ENCODE measurements at regions not wholly inside any gene's neighbourhood (a gene's known extent, or its start where the extent isn't known, plus 50 kb on each side); places are given as distances from the start of the nearest gene placed in this dataset.

- no peaks in the 10 kb centered on the region for H3K79me2 ChIP-seq (ENCODE audit: low read length)
- no peaks in the 10 kb centered on the region for H3K4me1 ChIP-seq (ENCODE audit: insufficient read depth, low read length)
- intact Hi-C loops (cut with micrococcal nuclease) = no loop called here
- no peak for ATAC-seq
- ChIA-PET CTCF (no interaction called here), POLR2A (ENCODE audit: unreplicated experiment) (no interaction called here)
- TF ChIP-seq CTCF (conservative IDR thresholded peaks at IDR 0.05; ENCODE audit: low read depth, low read length) (no peak), EZH2phosphoT487 (IDR thresholded peaks at IDR 0.05; ENCODE audit: borderline replicate concordance, low read length) (no peak), EZH2 (IDR thresholded peaks at IDR 0.05; ENCODE audit: low read length, unreplicated experiment) (no peak)
- H2AFZ ChIP-seq (ENCODE audit: low read length) = no peak overlapping the region
- no peaks in the 10 kb centered on the region for H3K9me3 ChIP-seq (ENCODE audit: low read length)
- no peak overlapping the region for H3K4me2 ChIP-seq (ENCODE audit: low read length)
- no peaks in the 10 kb centered on the region for H3F3A ChIP-seq (ENCODE audit: low read length, unreplicated experiment)
- BruUV-seq (replicated peaks) = no TSS peak
- H4K20me1 ChIP-seq (ENCODE audit: low read length) = no peaks in the 10 kb centered on the region
- no peak overlapping the region for H3K4me3 ChIP-seq (ENCODE audit: low read length)
- peaks cover 7% of the 10 kb centered on the region; the same call in 1 of the 2 replicates for H3K27me3 ChIP-seq (ENCODE audit: low read length)
- DNase-seq = no peak
- no peak overlapping the region for H3K9ac ChIP-seq (ENCODE audit: low read length)
- H3K27ac ChIP-seq (ENCODE audit: low read length) = no peak overlapping the region
- no peaks in the 10 kb centered on the region for H3K9me2 ChIP-seq (replicated peaks; ENCODE audit: low read length)
- no peaks in the 10 kb centered on the region for H3K36me3 ChIP-seq (ENCODE audit: low read depth, low read length)
These were observed 649.9 kb upstream of the RAB6C start for GRCh38 chr2:129329574-129329973.

GRCh38 chr2:129330504-129330903 is 649.0 kb upstream of the RAB6C start:
- H3K9me2 ChIP-seq (replicated peaks; ENCODE audit: low read length) = no peaks in the 10 kb centered on the region
- intact Hi-C loops (cut with micrococcal nuclease) = no loop called here
- no peak overlapping the region for H3K4me3 ChIP-seq (ENCODE audit: low read length)
- no peaks in the 10 kb centered on the region for H3K36me3 ChIP-seq (ENCODE audit: low read depth, low read length)
- no peaks in the 10 kb centered on the region for H4K20me1 ChIP-seq (ENCODE audit: low read length)
- no peak overlapping the region for H3K4me2 ChIP-seq (ENCODE audit: low read length)
- H3F3A ChIP-seq (ENCODE audit: low read length, unreplicated experiment) = no peaks in the 10 kb centered on the region
- ChIA-PET POLR2A (ENCODE audit: unreplicated experiment) (no interaction called here), CTCF (no interaction called here)
- no peaks in the 10 kb centered on the region for H3K9me3 ChIP-seq (ENCODE audit: low read length)
- DNase-seq (no peak), ATAC-seq (no peak)
- no peak overlapping the region for H3K9ac ChIP-seq (ENCODE audit: low read length)
- BruUV-seq (replicated peaks) = no TSS peak
- no peak for TF ChIP-seq EZH2phosphoT487 (IDR thresholded peaks at IDR 0.05; ENCODE audit: borderline replicate concordance, low read length)
- no peak for TF ChIP-seq EZH2 (IDR thresholded peaks at IDR 0.05; ENCODE audit: low read length, unreplicated experiment)
- no peak for TF ChIP-seq CTCF (conservative IDR thresholded peaks at IDR 0.05; ENCODE audit: low read depth, low read length)
- no peak overlapping the region for H2AFZ ChIP-seq (ENCODE audit: low read length)
- peaks cover 7% of the 10 kb centered on the region; the same call in 1 of the 2 replicates for H3K27me3 ChIP-seq (ENCODE audit: low read length)
- no peaks in the 10 kb centered on the region for H3K4me1 ChIP-seq (ENCODE audit: insufficient read depth, low read length)
- no peak overlapping the region for H3K27ac ChIP-seq (ENCODE audit: low read length)
- H3K79me2 ChIP-seq (ENCODE audit: low read length) = no peaks in the 10 kb centered on the region

DNA sequence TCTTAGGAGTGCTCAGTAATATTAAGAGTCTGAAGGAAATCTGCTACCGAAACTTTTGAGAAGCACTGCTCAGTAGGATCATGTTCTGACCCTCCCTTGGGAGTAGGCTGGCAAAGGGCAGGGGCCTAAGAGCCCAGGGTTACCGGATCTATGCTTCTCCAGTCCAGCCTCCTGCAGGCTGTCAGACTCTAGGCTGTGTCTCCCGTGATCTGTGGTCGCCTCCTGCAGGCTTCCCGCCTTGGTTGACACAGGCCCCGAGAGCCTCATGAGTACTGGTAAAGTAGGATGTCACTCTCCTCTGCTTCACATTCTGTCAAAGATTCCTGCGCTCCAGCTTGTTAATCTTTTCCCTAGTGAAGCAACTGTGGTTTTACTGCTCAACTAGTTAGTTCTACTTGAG is 647.8 kb upstream of the RAB6C start:
- Histone ChIP-seq H3K9ac (ENCODE audit: low read length) (no peak overlapping the region), H3K79me2 (ENCODE audit: low read length) (no peaks in the 10 kb centered on the region), H3K27me3 (ENCODE audit: low read length) (peaks cover 7% of the 10 kb centered on the region; the same call in 1 of the 2 replicates), H4K20me1 (ENCODE audit: low read length) (no peaks in the 10 kb centered on the region), H3K4me2 (ENCODE audit: low read length) (no peak overlapping the region), H3K4me3 (ENCODE audit: low read length) (no peak overlapping the region), H3K27ac (ENCODE audit: low read length) (no peak overlapping the region), H3F3A (ENCODE audit: low read length, unreplicated experiment) (no peaks in the 10 kb centered on the region), H3K4me1 (ENCODE audit: insufficient read depth, low read length) (no peaks in the 10 kb centered on the region), H3K9me2 (replicated peaks; ENCODE audit: low read length) (no peaks in the 10 kb centered on the region), H3K9me3 (ENCODE audit: low read length) (no peaks in the 10 kb centered on the region), H2AFZ (ENCODE audit: low read length) (no peak overlapping the region), H3K36me3 (ENCODE audit: low read depth, low read length) (no peaks in the 10 kb centered on the region)
- CTCF ChIA-PET = no interaction called here
- ATAC-seq (no peak), DNase-seq (no peak)
- no TSS peak for BruUV-seq (replicated peaks)
- TF ChIP-seq EZH2 (IDR thresholded peaks at IDR 0.05; ENCODE audit: low read length, unreplicated experiment) = no peak
- TF ChIP-seq EZH2phosphoT487 (IDR thresholded peaks at IDR 0.05; ENCODE audit: borderline replicate concordance, low read length) = no peak
- no peak for TF ChIP-seq CTCF (conservative IDR thresholded peaks at IDR 0.05; ENCODE audit: low read depth, low read length)
- intact Hi-C loops (cut with micrococcal nuclease) = no loop called here
- POLR2A ChIA-PET (ENCODE audit: unreplicated experiment) = no interaction called here
